ENCODE measurements at regions not wholly inside any gene's neighbourhood (a gene's known extent, or its start where the extent isn't known, plus 50 kb on each side); places are given as distances from the start of the nearest gene placed in this dataset.

DNA sequence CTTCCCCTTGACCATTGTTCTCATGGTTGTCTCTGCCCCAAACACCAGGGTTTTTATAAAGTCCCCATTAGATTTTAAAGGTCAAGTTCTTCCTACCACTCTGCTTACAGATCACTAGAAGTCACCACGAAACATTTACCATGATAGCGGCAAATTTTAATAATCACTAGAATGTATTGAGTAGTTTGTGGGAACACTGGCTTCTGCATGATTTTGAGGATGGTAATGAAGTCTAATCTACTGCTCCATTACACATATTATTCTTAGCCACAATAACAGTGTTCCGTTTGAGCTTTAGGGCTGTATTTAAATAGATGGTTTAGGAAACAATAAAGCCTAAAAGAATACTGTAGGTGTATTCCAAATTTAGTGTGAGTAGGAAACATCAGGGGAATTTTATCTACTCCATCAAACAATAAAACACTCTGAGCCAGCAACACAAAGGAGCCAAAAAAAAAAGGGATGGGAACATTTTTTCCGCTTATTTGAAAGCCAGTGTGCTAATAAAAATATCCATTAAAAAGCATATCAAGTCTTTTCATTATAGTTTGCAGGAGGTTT is 49.7 kb downstream of the KLF12 start:
- TF ChIP-seq, protein P1, sequence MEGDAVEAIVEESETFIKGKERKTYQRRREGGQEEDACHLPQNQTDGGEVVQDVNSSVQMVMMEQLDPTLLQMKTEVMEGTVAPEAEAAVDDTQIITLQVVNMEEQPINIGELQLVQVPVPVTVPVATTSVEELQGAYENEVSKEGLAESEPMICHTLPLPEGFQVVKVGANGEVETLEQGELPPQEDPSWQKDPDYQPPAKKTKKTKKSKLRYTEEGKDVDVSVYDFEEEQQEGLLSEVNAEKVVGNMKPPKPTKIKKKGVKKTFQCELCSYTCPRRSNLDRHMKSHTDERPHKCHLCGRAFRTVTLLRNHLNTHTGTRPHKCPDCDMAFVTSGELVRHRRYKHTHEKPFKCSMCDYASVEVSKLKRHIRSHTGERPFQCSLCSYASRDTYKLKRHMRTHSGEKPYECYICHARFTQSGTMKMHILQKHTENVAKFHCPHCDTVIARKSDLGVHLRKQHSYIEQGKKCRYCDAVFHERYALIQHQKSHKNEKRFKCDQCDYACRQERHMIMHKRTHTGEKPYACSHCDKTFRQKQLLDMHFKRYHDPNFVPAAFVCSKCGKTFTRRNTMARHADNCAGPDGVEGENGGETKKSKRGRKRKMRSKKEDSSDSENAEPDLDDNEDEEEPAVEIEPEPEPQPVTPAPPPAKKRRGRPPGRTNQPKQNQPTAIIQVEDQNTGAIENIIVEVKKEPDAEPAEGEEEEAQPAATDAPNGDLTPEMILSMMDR (IDR thresholded peaks at IDR 0.05; ENCODE audit: insufficient read depth, low read depth, low read length, missing control alignments) = no peak
- no peak for DNase-seq (ENCODE audit: low read depth)
- no peak overlapping the region for H3K4me3 ChIP-seq (ENCODE audit: low read length)

DNA sequence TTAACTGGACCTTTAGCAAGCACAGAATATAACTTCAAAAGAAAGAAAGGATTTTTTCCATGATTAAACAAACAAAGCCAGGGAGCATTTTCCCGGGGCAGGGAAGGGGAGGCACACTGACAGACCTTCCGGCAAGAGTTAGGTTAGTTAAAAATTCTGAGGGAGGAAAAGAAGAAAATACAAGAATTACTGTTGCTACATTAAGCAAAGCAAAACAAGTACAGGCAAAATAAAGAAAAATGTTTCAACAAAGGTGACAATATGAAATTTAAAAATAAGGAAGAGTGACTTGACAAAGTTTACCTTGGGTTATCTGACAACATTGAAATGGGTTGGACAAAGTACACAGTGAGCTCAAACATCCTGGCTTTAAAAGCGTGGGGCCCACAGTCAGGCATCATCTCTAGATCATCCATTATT is 51.5 kb downstream of the KLF12 start:
- no peak overlapping the region for H3K4me3 ChIP-seq (ENCODE audit: low read length)
- no peak for DNase-seq (ENCODE audit: low read depth)
- TF ChIP-seq, protein P1 (IDR thresholded peaks at IDR 0.05; ENCODE audit: insufficient read depth, low read depth, low read length, missing control alignments) = no peak

DNA sequence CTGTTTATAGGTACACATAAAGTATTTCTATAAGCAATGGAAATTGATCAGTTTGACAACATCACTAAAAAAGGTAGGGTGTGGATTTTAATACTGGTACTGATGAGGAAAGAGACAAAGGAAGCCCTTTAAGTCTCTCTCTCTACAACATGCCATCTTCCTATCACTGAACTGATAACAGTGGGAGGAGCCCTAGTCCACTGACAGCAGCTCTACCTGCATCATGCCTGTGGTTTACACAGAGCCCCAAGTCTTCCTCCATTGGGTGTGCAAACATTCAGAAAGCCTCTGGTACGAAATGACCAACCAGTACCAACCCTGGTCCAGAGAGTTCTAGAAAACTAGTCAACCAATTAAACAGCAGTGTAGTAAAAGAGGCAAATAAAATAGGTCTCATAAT is 53.4 kb downstream of the KLF12 start:
- TF ChIP-seq, protein P1 (IDR thresholded peaks at IDR 0.05; ENCODE audit: insufficient read depth, low read depth, low read length, missing control alignments) = no peak
- no peak overlapping the region for H3K4me3 ChIP-seq (ENCODE audit: low read length)
- no peak for DNase-seq (ENCODE audit: low read depth)

DNA sequence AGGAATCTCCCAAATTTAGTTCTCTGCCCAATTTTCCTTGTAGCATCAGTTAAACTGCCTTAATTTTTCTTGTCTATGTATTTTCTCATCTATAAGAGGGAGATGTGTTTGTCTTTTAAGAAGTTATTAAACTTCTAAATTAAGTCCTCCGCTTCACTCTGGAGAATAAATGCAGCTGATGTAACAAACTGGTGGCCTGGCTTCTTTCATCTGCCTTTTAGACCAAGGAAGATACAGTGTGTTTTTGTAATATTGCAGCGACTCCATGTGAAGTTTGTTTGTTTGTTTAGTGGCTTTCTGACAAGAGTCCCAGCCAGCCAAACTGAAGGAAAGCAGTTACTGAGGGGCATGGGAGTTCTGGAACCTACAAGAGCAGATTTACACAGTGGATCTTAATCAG is 56.4 kb downstream of the KLF12 start:
- no peak for DNase-seq (ENCODE audit: low read depth)
- H3K4me3 ChIP-seq (ENCODE audit: low read length) = no peak overlapping the region
- TF ChIP-seq, protein P1 (IDR thresholded peaks at IDR 0.05; ENCODE audit: insufficient read depth, low read depth, low read length, missing control alignments) = no peak

DNA sequence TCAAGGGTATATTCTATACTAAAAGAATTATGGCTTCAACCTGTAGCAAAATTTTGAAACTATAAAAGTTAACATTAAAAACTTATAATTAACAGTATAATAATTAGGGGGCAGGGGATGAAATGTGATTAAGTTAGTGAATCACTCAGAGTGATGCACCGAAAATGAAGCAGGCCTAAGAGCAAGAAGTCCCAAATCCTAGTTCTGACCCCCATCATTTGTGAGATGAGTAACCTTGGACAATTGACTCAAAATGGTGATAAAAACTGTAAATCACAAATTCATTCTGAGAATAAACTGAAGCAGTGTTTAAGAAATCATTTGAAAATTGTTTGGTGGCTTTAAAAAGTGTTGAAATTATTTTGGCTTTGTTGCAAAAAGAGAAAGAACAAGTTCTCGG is 56.8 kb downstream of the KLF12 start:
- no peak for DNase-seq (ENCODE audit: low read depth)
- no peak overlapping the region for H3K4me3 ChIP-seq (ENCODE audit: low read length)
- TF ChIP-seq, protein P1 (IDR thresholded peaks at IDR 0.05; ENCODE audit: insufficient read depth, low read depth, low read length, missing control alignments) = no peak

DNA sequence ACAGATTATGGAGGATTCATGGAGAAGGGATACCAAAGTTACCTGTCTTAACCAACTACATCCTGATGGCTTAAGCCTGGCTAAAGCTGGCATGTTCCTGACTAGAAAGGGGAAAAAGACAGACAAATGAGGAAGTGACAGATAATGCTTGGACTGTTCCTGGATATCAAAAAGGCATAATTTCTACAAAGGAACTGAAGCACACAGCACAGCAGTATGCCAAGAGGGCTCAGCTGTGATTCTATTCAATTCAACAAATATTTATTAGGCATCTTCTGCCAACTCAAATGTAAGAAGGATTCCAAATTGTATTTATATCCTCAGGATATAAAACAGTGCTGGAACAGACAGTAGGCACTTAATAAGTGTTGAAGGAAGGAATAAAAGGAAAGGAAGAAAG is 59.5 kb downstream of the KLF12 start:
- no peak overlapping the region for H3K4me3 ChIP-seq (ENCODE audit: low read length)
- peak; percentile 46 for DNase-seq (ENCODE audit: low read depth)
- TF ChIP-seq, protein P1 (IDR thresholded peaks at IDR 0.05; ENCODE audit: insufficient read depth, low read depth, low read length, missing control alignments) = no peak

DNA sequence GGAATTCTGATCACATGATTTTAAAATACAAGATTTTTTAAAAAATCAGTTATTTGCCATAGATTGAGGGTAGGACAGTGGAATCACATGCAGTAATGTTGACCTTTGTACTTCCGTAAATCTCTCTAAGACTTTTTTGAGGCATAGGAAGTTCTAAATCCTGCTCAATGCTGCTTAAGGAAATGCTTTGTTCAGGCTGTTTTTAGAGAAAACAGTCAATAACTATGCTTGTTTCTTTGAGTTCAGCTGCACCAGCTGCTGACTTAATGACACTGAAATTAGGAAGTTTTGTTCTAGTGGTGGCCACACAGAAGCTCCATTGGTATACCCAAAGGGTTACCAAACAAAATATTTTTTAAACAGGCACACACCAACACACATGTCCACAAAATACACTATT is 60.9 kb downstream of the KLF12 start:
- no peak overlapping the region for H3K4me3 ChIP-seq (ENCODE audit: low read length)
- TF ChIP-seq, protein P1 (IDR thresholded peaks at IDR 0.05; ENCODE audit: insufficient read depth, low read depth, low read length, missing control alignments) = no peak

More for the DNA sequence above, 60.9 kb downstream of the KLF12 start:
- no peak for DNase-seq (ENCODE audit: low read depth)
